MM.1S (cell line): ENCODE measurements at regions not wholly inside any gene's neighbourhood (a gene's known extent, or its start where the extent isn't known, plus 50 kb on each side); places are given as distances from the start of the nearest gene placed in this dataset.

ENCODE experiments used
- DNase-seq: peaks from one replicate; pipeline ENCODE4 v3.0.0-alpha.2; 2015
- H2AFZ ChIP-seq: fragments of 300-600 bp; sonication (generic); 2 replicates; pipeline ENCODE4 v1.6.0; 2016; ENCODE audit warnings: antibody characterized with exemption, low read length
- H3F3A ChIP-seq: fragments of 300-600 bp; sonication (generic); 2 replicates; pipeline ENCODE4 v1.6.1; 2016; ENCODE audit warnings: mild to moderate bottlenecking, antibody characterized with exemption, low read length, moderate library complexity, mixed read lengths; ENCODE audit not compliant: insufficient read depth
- H3K27ac ChIP-seq: fragments of 300-600 bp; sonication (generic); 2 replicates; pipeline ENCODE4 v1.5.1; 2016; ENCODE audit warnings: mild to moderate bottlenecking, low read length
- H3K27me3 ChIP-seq: fragments of 300-600 bp; sonication (generic); replicated peaks from 2 replicates; pipeline ENCODE4 v1.6.0; 2016; ENCODE audit warnings: low read length; ENCODE audit not compliant: insufficient read depth
- H3K36me3 ChIP-seq: fragments of 300-600 bp; sonication (generic); replicated peaks from 2 replicates; pipeline ENCODE4 v1.6.1; 2016; ENCODE audit warnings: mild to moderate bottlenecking, low read length, mixed read lengths; ENCODE audit not compliant: insufficient read depth
- H3K4me1 ChIP-seq: fragments of 300-600 bp; sonication (generic); 2 replicates; pipeline ENCODE4 v1.6.1; 2016; ENCODE audit warnings: low read length, mixed read lengths
- H3K4me2 ChIP-seq: fragments of 300-600 bp; sonication (generic); 2 replicates; pipeline ENCODE4 v1.6.0; 2016; ENCODE audit warnings: low read depth, low read length
- H3K4me3 ChIP-seq: fragments of 300-600 bp; sonication (generic); 2 replicates; pipeline ENCODE4 v1.5.1; 2016; ENCODE audit warnings: low read length, mixed read lengths
- H3K79me2 ChIP-seq: fragments of 300-600 bp; sonication (generic); 2 replicates; pipeline ENCODE4 v1.6.1; 2016; ENCODE audit warnings: mixed run types, low read length, mixed read lengths
- H3K9ac ChIP-seq: fragments of 300-600 bp; sonication (generic); 2 replicates; pipeline ENCODE4 v1.6.1; 2016; ENCODE audit warnings: low read length, mixed read lengths
- H3K9me2 ChIP-seq: fragments of 300-600 bp; sonication (generic); replicated peaks from 2 replicates; pipeline ENCODE4 v1.6.1; 2016; ENCODE audit warnings: mild to moderate bottlenecking, low read length, mixed read lengths; ENCODE audit not compliant: insufficient read depth
- H3K9me3 ChIP-seq: fragments of 300-600 bp; sonication (generic); replicated peaks from 2 replicates; pipeline ENCODE4 v1.6.1; 2016; ENCODE audit warnings: mild to moderate bottlenecking, low read length, mixed read lengths; ENCODE audit not compliant: insufficient read depth
- H4K20me1 ChIP-seq: fragments of 300-600 bp; sonication (generic); 2 replicates; pipeline ENCODE4 v1.6.1; 2016; ENCODE audit warnings: mild to moderate bottlenecking, low read length, moderate library complexity, mixed read lengths; ENCODE audit not compliant: insufficient read depth
- EZH2 ChIP-seq: fragments of 300-600 bp; sonication (generic); optimal IDR thresholded peaks from 2 replicates; pipeline ENCODE3; 2017; ENCODE audit warnings: low read depth, mild to moderate bottlenecking, antibody characterized with exemption, low read length, mixed read lengths
- EZH2phosphoT487 ChIP-seq: fragments of 300-600 bp; sonication (generic); IDR thresholded peaks from 2 replicates; pipeline ENCODE4 v1.6.1; 2018; ENCODE audit warnings: antibody characterized with exemption, low read length
- TF ChIP-seq, protein P1 (sequence below): fragments of 300-600 bp; sonication (generic); IDR thresholded peaks from 2 replicates; pipeline ENCODE4 v1.5.1; 2016; ENCODE audit warnings: antibody characterized with exemption, low read length, mixed read lengths

DNA sequence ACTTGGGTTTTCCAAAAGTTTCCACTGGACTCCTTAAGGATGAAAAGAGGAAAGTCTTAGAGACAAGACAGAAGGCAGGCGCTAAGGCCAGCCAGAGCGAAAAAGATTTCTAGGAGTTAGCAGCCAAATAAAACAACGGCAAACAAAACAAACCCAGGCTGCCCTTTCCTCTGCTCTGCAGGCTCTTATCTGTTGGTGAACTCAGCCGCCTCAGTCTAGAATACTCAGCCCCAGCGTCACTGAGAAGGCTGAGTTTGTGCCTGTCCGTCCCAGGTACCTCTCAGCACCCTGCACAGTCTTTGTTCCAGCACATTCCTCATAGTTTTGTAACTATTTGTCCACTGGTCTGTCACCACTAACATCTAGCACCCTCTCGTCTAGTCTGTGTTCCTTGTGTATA is 75.6 kb upstream of the FAM9C start:
- H2AFZ ChIP-seq: no peak overlapping the region
- H3F3A ChIP-seq: peaks cover 10% of the 10 kb centered on the region
- peaks cover 20% of the 10 kb centered on the region for H3K4me1 ChIP-seq
- no peaks in the 10 kb centered on the region for H3K36me3 ChIP-seq
- TF ChIP-seq, protein P1, sequence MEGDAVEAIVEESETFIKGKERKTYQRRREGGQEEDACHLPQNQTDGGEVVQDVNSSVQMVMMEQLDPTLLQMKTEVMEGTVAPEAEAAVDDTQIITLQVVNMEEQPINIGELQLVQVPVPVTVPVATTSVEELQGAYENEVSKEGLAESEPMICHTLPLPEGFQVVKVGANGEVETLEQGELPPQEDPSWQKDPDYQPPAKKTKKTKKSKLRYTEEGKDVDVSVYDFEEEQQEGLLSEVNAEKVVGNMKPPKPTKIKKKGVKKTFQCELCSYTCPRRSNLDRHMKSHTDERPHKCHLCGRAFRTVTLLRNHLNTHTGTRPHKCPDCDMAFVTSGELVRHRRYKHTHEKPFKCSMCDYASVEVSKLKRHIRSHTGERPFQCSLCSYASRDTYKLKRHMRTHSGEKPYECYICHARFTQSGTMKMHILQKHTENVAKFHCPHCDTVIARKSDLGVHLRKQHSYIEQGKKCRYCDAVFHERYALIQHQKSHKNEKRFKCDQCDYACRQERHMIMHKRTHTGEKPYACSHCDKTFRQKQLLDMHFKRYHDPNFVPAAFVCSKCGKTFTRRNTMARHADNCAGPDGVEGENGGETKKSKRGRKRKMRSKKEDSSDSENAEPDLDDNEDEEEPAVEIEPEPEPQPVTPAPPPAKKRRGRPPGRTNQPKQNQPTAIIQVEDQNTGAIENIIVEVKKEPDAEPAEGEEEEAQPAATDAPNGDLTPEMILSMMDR: no peak
- no peak for TF ChIP-seq EZH2
- no peak for TF ChIP-seq EZH2phosphoT487
- no peaks in the 10 kb centered on the region for H3K79me2 ChIP-seq
- H3K4me3 ChIP-seq: no peak overlapping the region
- H3K27ac ChIP-seq: no peak overlapping the region
- no peaks in the 10 kb centered on the region for H3K9me2 ChIP-seq
- no peaks in the 10 kb centered on the region for H3K27me3 ChIP-seq
- H3K4me2 ChIP-seq: no peak overlapping the region
- H3K9me3 ChIP-seq: no peaks in the 10 kb centered on the region
- H3K9ac ChIP-seq: no peak overlapping the region
- H4K20me1 ChIP-seq: no peaks in the 10 kb centered on the region
- no peak for DNase-seq

DNA sequence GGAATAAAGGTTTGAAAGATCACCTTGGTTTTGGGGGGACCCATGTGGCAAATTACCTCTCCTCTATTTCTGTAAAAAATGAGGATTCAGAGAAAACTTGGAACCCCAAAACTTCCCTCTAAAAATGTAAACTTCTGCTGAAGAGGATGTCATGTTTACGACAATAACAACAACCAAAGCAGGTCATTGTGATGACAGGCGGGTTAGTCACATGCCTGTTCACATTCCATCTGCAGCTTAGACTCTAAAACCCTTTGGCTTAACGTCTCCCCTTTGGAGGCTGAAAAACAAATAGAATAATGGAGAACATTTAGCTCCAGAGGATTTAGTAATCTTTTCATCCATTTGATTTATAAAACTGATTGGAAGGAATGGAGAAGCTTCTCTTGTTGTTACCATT is 75.0 kb upstream of the FAM9C start:
- Histone ChIP-seq H3K27me3 (no peaks in the 10 kb centered on the region), H4K20me1 (no peaks in the 10 kb centered on the region), H3K9me2 (no peaks in the 10 kb centered on the region), H3K4me1 (peaks cover 16% of the 10 kb centered on the region), H3K4me2 (no peak overlapping the region), H3K27ac (no peak overlapping the region), H3K4me3 (no peak overlapping the region), H2AFZ (no peak overlapping the region), H3F3A (peaks cover 10% of the 10 kb centered on the region), H3K9ac (no peak overlapping the region), H3K79me2 (no peaks in the 10 kb centered on the region), H3K36me3 (no peaks in the 10 kb centered on the region), H3K9me3 (no peaks in the 10 kb centered on the region)
- no peak for DNase-seq
- TF ChIP-seq, protein P1: no peak
- TF ChIP-seq EZH2phosphoT487: no peak
- no peak for TF ChIP-seq EZH2

DNA sequence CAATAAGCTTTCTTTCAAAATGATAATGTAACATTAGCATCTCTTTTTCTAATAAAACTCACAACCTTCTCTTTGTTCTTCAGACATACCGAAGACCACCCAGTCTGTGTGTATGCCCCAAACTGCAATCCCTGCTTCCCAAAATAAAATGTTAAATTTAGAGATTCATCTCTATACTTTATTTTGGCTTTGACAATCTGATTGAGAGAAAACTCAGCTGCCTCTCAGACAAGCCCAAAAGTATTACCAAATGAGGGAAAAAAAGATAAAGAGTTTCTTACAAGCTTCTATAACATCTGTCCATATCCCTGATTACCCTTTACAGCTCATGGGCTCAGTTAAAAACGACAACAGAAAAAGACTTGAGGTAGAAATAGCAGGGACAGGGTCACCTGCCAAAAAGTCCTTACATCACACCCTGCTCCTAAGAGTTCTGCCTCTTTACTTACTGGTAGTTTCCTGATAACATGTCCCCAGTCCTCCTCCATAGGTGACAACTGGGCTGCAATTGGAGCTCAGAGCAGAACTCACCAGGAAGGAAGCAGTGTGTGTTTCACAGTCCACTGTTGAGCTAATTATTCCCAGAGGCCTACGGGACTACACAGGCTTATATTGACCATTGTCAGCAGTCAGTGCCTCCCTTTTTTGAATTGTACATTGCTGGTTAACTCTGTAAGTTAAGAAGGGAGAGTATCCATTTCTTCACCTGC is 70.9 kb upstream of the FAM9C start:
- Histone ChIP-seq H3K4me2 (no peak overlapping the region), H3K9me3 (no peaks in the 10 kb centered on the region), H3K27ac (no peak overlapping the region), H3K9me2 (no peaks in the 10 kb centered on the region), H3K27me3 (no peaks in the 10 kb centered on the region), H3K36me3 (no peaks in the 10 kb centered on the region), H2AFZ (no peak overlapping the region), H3F3A (no peaks in the 10 kb centered on the region), H3K4me3 (no peak overlapping the region), H3K4me1 (no peaks in the 10 kb centered on the region), H4K20me1 (no peaks in the 10 kb centered on the region), H3K79me2 (no peaks in the 10 kb centered on the region), H3K9ac (no peak overlapping the region)
- TF ChIP-seq, protein P1: no peak
- no peak for TF ChIP-seq EZH2
- TF ChIP-seq EZH2phosphoT487: no peak
- DNase-seq: no peak
